GM19025 (cell line): ENCODE measurements at regions not wholly inside any gene's neighbourhood (a gene's known extent, or its start where the extent isn't known, plus 50 kb on each side); places are given as distances from the start of the nearest gene placed in this dataset.
"Not testable (repeated sequence)": the region's sequence is repeated elsewhere in the genome, so short reads cannot be mapped to it uniquely, and the experiment has no call there.

ENCODE experiments used
- ATAC-seq: cut with Tn5 transposase; IDR thresholded peaks from one replicate; pipeline ENCODE4 v1.9.1; 2021; ENCODE audit warnings: mild to moderate bottlenecking, low read depth, moderate library complexity; ENCODE audit not compliant: unreplicated experiment

DNA sequence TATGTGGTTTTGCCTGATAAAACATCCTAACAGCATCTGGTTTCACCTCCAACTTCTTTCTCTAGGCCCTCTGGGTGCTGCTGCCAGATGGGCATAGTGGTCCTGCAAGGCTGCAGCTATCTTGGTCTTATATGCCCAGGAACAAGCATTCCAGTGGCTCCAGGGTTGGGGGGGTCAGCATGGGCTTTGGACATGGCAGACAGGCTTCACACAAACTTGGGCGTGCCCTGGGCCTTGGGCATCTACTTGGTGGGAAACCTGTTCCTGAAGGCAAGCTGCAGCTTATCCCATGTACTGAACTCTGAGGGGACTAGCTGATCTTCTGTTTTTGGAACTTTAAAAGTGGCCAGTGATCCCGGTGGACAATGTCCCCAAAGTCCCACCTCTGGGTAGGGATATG lies 54.9 kb upstream of the ZNF678 start:
- ATAC-seq, result no peak

DNA sequence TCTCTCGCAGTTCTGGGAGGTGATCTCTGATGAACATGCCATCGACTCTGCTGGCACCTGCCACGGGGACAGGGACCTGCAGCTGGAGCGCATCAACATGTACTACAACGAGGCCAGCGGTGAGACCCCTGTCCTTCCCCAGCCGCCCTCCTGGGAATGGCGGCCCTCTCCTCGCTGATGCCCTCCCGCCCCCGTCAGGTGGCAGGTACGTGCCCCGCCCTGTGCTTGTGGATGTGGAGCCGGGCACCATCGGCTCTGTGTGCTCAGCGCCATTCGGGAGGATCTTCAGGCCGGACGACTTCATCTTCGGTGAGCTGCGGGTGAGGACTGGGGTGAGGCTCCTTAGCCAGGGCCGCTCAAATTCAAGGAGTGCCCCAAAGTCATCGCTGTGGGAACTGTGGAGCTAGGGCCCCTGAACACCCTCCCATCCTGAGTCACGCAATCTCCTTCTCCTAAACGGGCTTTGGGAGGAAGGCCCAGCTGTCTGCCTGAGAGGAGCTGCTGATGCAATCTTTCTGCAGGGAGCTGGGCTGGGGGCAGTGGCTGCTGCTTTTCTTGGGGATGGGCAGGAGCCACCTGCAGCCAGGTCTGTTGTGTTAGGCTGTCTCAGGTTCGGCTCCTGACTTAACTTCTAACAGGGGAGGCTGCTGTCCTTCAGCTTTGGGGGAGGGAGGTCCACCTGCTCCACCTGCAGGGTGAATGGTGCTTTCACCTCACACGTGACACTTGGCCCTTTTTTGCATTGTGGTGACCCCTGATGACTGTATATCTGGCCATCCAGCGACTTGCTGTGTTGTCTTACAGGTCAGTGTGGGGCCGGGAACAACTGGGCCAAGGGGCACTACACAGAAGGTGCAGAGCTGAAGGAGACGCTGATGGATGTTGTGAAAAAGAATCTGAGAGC lies 56.6 kb upstream of the ZNF678 start:
- ATAC-seq, result not testable (repeated sequence)

DNA sequence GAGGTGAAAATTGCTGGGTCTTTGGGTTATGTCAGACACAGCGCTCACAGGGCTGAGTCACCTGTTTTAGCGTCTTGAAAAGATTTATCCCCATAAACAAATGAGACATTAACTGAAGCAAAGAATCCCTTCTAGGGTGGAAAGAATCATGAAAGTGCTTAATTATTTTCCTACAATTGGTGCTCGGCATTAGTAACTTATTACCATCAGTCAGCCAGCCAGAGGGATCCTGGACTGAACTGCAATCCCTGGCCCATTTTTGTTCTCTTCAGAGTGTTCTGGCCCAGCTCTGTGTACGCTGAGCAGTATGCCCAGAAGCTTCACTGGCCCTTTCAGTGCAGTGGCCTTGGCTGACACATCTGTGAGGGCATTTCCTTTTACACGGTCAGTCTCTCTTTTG lies 67.3 kb upstream of the ZNF678 start:
- ATAC-seq, result not testable (repeated sequence)

DNA sequence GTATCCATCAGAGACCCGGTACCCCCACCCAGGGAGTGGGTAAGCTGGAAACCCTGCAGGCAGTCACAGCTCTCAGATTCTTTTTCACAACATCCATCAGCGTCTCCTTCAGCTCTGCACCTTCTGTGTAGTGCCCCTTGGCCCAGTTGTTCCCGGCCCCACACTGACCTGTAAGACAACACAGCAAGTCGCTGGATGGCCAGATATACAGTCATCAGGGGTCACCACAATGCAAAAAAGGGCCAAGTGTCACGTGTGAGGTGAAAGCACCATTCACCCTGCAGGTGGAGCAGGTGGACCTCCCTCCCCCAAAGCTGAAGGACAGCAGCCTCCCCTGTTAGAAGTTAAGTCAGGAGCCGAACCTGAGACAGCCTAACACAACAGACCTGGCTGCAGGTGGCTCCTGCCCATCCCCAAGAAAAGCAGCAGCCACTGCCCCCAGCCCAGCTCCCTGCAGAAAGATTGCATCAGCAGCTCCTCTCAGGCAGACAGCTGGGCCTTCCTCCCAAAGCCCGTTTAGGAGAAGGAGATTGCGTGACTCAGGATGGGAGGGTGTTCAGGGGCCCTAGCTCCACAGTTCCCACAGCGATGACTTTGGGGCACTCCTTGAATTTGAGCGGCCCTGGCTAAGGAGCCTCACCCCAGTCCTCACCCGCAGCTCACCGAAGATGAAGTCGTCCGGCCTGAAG lies 69.3 kb upstream of the ZNF678 start:
- not testable (repeated sequence) for ATAC-seq

DNA sequence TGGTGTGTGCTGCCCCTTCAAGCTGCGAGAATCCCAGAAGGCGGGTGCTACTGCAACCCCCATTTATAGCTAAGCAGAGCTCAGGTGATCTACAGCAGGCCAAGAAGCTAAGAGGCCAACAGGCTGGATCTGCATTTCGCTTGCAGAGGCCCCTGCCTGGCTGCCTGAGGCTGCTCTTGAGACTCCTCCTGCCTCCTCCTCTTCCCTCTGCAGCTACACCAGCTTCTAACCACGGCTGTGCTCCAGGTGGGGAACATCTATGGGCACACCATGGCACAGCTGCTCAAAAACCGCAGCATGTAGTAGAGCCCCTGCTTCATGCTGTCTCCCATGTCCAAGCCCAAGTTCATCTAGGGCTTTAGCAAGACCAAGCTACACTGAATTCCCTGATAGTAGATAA lies 72.9 kb upstream of the ZNF678 start:
- no peak for ATAC-seq

DNA sequence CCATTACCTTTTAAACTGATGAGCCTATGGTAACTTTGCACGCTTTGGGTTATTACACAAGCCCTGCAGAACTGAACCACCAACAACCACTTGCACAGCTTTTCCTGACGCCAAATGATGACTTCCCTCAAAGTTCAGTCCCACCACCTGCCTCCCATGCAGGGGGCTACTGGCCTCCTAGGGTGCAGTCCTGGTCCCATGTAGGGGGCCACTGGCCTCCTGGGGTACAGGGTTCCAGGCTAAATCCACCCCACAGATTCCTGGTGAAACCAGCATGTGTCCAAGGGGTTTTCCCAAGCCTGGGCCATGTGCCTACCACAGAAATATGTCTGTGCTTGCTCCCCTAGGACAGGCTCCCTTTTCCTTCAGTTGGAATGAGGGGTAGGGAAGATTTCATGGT lies 73.4 kb upstream of the ZNF678 start:
- no peak for ATAC-seq

DNA sequence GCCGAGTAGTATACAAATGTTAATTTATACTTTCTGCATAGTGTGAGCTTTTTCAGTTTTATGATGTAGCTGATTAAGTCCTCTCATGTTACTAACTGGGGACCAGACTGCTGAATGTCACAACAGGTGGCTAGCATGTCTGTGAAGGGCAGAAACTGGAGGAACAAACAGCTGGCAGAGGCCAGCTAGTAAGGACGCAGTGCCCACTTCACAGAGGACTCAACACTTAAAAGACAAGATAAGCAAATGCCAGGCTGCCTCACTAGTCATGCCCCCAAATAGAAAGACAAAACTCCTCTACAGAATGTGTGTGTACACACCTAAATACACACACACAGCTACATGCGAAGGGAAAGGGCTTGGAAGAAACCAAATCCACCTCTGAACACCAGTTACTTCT lies 73.8 kb upstream of the ZNF678 start:
- no peak for ATAC-seq

DNA sequence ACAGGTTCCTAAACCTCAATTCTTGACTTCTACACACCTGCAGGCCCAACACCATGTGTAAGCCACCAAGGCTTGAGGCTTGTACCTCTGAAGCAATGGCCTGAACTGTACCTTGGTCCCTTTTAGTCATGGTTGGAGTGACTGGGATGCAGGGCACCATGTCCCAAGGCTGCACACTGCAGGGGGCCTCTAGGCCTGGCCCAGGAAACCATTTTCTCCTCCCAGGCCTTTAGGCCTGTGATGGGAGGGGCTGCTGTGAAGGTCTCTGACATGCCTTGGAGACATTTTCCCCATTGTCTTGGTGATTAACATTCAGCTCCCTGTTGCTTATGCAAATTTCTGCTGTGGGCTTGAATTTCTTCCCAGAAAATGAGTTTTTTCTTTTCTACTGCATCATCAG lies 75.8 kb upstream of the ZNF678 start:
- no peak for ATAC-seq

DNA sequence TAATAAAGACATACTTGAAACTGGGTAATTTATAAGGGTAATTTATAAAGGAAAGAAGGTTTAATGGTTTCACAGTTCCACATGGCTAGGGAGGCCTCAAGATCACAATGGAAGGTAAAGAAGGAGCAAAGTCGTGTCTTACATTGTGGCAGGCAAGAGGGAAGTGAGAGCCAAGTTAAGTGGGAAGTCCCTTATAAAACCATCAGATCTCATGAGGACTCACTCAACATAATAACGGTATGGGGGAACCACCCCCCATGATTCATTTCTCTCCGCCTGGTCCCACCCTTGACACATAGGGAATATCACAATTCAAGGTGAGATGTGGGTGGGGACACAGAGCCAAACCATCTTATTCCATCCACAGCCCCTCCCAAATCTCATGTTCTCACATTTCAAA lies 76.8 kb upstream of the ZNF678 start:
- no peak for ATAC-seq

DNA sequence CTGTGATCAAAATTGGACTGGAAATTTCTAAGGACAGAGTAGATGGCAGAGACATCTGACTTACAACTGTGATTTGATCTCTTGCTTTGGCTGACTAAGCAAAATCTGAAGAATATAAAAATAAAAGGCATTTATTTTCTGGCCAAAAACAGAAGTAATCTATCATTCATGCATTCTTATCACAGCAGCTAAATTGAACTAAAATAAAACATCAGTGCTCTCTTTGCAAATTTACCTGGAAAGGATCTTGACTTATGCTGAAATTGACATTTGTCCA lies 81.4 kb upstream of the ZNF678 start:
- ATAC-seq, result no peak

DNA sequence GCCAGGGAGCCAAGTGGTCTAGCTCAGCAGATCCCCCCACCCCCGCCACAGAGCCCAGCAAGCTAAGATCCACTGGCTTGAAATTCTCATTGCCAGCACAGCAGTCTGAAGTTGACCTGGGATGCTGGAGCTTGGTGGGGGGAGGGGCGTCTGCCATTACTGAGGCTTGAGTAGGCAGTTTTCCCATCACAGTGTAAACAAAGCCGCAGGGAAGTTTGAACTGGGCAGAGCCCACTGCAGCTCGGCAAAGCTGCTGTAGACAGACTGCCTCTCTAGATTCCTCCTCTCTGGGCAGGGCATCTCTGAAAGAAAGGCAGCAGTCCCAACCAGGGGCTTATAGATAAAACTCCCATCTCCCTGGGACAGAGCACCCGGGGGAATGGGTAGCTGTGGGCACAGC lies 89.3 kb upstream of the ZNF678 start:
- not testable (repeated sequence) for ATAC-seq

DNA sequence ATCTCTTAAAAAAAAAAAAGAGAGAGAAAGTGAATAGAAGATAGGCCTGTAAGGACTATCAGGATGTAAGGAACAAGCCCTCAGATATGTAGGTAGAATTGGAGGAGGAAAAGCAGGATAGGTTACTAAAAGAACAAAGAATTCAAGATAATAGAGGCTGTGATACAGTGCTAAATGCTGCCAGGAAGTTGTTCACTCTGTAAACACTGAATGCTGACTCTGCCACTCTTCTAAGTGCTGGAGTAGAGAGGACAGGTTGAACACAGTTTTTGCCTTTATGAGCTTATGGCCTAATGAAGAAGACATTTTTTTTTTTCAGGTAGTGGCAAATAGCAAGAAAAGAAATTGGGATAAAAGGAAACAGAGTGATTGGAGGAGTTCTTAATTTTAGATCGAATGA lies 90.6 kb upstream of the ZNF678 start:
- no peak for ATAC-seq

DNA sequence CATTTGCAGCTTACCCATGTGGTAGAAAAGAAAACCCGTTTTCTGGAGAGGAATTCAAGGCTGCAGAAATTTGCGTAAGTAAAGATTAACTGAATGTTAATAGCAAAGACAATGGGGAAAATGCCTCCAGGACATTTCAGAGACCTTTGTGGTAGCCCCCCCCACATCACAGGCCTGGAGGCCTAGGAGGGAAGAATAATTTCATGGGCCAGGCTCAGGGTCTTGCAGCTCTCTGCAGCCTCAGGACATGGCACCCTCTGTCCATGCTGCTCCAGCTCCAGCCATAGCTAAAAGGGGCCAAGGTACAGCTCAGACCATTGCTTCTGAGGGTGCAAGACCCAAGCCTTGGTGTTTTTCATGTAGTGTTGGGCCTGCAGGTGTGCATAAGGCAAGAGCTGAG lies 92.7 kb upstream of the ZNF678 start:
- ATAC-seq, result no peak

DNA sequence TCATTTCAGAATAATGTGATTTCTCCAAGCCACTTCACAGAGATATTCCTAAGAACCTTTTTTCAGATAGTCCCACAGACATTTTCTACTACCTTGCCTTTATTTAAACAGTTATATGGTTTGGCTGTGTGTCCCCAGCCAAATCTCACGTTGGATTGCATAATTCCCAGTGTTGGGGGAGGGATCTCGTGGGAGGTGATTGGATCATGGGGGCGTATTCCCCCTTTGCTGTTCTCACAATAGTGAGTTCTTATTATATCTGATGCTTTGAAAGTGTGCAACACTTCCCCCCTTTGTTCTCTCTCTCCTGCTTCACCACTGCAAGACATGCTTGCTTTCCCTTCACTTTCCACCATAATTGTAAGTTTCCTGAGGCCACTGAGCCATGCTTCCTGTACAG lies 93.6 kb upstream of the ZNF678 start:
- ATAC-seq, result no peak

DNA sequence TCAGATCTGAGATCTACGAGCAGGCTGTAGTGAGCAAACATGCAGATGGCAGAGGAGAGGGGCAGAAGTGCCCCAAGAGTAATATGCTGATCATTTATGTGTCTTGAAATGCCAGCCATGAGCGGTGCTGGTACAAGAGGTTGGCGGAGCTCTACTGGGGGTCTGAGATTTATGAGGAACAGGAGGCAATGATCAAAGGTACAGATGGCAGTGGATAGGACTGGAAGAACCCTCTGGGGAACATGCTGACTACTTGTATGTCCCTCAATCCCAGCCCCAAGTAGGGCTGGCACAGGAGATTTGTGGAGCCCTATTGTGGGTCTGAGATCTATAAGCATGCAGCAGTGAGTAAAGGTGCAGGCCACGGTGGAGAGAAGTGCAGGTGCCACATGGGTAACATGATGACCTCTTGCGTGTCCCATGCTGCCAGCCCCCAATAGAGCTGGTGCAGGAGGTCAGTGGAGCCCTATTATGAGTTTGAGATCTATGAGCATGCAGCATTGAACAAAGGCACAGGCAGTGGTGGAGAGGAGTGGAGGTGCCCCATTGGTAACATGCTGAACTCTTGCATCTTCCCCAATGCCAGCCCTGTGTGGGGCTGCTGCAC lies 97.2 kb upstream of the ZNF678 start:
- ATAC-seq, result no peak

DNA sequence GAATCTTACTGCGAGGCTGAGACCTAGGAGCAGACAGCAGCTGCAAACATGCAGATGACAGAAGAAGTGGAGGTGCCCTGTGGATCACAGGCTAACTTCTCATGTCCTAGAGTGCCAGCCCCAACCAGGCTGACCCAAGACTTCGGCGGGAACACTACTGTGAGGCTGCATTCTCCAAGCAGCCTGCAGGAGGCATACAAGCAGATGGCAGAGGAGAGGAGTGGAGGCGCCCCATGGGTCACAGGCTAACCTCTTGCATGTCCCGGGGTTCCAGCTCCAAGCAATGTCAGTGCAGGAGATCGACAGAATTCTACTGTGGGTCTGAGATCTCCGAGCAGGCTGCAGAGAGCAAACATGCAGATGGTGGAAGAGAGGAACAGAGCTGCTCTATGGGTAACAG lies 98.1 kb upstream of the ZNF678 start:
- ATAC-seq, result no peak

DNA sequence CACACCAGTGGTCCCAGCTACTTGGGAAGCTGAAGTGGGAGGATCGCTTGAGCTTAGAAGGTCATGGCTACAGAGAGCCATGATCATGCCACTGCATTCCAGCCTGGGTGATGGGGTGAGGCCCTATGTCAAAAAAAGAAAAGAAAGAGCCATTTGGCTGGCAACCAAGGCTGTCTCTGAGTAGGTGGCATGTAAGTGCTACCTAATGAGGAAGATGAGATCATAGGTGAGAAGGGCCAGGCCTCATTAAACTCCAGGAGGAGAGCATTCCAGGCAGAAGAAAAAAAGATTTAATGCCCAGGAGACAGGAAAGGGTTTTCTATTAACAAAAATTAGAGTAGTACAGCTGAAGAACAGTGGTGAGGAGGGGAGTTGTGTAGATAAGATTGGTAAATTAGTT lies 103.4 kb upstream of the ZNF678 start:
- ATAC-seq, result no peak

DNA sequence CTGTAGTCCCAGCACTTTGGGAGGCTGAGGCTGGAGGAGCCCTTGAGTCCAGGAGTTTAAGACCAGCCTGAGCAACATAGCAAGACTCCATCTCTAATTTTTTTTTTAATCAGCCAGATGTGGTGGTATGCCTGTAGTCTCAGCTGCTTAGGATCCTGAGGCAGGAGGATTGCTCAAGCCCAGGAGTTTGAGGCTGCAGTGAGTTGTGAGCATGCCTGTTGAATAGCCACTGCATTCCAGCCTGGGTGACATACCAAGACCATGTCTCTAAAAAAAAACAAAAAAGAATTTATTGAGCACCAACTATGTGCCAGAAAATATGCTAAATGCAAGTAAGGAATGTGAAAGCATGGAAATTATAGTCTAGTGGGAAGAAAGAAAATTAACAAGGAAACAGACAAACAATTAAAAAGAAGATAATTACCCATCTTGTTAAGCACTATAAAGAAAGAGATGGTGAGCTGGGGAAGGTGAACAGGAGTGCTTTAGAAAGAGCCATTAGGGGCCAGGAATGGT lies 104.0 kb upstream of the ZNF678 start:
- no peak for ATAC-seq

DNA sequence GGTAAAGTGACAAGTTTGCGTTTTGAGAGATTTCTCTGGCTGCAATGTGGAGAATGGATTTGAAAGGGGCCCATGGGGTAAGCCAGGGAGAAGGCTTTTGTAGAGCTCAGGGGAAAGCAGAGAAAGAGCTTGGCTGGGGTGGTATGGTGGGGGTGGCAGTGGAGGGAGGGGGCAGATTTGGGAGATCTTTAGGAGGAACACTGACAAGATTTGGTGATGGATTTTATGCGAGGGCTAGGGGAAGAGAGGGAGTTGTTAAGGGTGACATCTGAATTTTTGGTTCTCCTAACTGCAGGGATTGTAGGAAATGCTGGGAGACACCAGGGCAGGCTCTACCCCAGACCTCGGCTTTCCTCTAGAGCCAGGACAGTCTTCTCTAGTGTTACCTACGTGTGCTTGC lies 108.7 kb upstream of the ZNF678 start:
- no peak for ATAC-seq

DNA sequence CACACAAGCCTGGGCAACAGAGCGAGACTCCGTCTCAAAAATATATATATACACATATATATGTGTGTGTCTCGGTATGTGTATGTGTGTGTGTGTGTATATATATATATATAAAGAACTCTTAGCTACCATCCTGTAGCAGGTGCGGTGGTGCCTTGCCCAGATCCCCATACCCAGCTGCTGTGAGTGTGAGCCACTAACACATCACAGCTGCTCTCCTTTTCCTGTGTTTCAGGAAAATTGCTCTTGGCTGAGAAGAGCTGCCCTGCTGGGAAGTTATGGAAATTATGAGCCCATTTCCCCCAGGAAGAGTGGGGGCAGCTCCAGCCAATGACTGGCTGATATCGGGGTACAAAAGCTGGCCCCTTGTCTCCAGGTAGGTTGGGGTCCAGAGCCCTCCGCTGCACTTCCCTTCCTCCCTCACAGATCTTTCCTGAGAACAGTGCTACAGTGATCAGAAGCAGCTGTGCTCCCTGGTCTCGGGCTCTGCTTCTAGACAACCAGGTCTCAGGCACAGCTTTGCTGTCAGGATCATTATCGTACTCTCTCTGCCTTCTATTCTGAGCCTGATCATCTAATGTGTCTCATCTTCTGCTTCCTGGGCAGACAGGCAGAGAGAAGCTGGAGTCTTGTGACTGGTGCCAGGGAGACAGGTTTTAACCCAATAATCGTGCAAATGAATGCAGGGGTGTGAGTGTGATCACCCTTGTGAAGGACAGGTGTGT lies 109.6 kb upstream of the ZNF678 start:
- no peak for ATAC-seq

DNA sequence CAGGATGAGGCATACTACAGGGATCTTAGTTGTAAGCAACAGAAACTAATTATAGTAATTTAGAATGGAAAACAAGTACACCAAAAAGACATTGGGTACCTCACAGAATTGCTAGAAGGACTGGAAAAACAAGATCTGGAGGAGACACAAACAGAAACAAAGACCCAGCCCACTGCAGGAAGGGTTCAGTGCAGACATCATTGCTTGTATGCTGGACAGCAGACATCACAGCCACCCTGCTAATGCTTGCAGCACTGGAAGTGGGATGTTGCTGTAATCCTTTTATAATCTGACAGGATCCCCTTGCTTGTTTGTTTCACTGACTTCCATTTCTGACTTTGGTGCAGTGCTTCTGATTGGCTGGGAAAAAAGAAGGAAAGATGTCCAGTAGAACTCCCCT lies 111.4 kb upstream of the ZNF678 start:
- no peak for ATAC-seq
